GM12891 (cell line): ENCODE measurements at regions not wholly inside any gene's neighbourhood (a gene's known extent, or its start where the extent isn't known, plus 50 kb on each side); places are given as distances from the start of the nearest gene placed in this dataset.

Experiments used
- POLR2A ChIP-seq: IDR thresholded peaks from 2 replicates; pipeline ENCODE4 v1.6.1; 2011; ENCODE audit warnings: low read depth, low read length, control low read depth
- POLR2AphosphoS5 ChIP-seq: IDR thresholded peaks from 2 replicates; pipeline ENCODE4 v1.6.1; 2011; ENCODE audit warnings: low read depth, low read length, control low read depth

- TF ChIP-seq POLR2AphosphoS5: no peak
- no peak for TF ChIP-seq POLR2A
Measured at GRCh38 chr7:27362026-27362425, 119.4 kb downstream of the EVX1 start.
